AG04449 (cell line): ENCODE measurements at regions not wholly inside any gene's neighbourhood (a gene's known extent, or its start where the extent isn't known, plus 50 kb on each side); places are given as distances from the start of the nearest gene placed in this dataset.

Experiments
- CTCF ChIA-PET: fragments of 350-600 bp; formaldehyde crosslinking; extraction: SDS; loops from one replicate; lab custom pipeline; 2021; ENCODE audit warnings: antibody characterized with exemption; lab: Yijun Ruan, JAX
- POLR2A ChIA-PET: fragments of 400-600, 350-600 bp; formaldehyde crosslinking; extraction: SDS; loops from one replicate; lab custom pipeline; 2020; ENCODE audit warnings: antibody characterized with exemption, inconsistent platforms; lab: Yijun Ruan, JAX
- DNase-seq: peaks from one replicate; pipeline ENCODE4 v3.0.0-alpha.2; 2010; ENCODE audit warnings: low read depth, low spot score
- H3K4me3 ChIP-seq: 2 replicates; pipeline ENCODE4 v1.5.1; 2011; ENCODE audit warnings: low read depth, mild to moderate bottlenecking, control low read depth, low read length
- TF ChIP-seq, protein P1 (sequence below): IDR thresholded peaks from one replicate; pipeline ENCODE4 v1.5.1; 2011; ENCODE audit warnings: mild to moderate bottlenecking, moderate library complexity, low read length, control low read depth, inconsistent platforms; ENCODE audit not compliant: insufficient read depth; ENCODE audit errors: missing control alignments

DNA sequence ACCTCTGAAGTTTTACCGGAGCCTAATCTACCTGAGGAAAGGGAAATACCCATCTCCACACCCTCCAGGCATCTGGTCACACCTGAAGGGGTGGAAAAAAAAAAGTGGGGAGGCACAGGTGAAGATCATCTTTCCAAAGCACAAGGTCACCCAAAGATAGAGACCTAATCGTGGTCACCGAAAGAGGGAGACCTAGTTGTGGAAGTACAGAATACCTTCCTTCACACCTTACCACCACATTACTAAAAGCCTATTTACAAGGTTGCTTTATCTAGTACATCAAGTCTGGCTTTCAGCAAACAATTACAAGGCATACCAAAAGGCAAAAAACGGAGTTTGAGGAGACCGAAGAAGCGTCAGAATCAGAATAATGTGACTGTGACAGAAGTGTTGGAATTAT lies 110.0 kb upstream of the ARPP21 start:
- H3K4me3 ChIP-seq: no peak overlapping the region
- POLR2A ChIA-PET: no interaction called here
- CTCF ChIA-PET: no interaction called here
- TF ChIP-seq, protein P1, sequence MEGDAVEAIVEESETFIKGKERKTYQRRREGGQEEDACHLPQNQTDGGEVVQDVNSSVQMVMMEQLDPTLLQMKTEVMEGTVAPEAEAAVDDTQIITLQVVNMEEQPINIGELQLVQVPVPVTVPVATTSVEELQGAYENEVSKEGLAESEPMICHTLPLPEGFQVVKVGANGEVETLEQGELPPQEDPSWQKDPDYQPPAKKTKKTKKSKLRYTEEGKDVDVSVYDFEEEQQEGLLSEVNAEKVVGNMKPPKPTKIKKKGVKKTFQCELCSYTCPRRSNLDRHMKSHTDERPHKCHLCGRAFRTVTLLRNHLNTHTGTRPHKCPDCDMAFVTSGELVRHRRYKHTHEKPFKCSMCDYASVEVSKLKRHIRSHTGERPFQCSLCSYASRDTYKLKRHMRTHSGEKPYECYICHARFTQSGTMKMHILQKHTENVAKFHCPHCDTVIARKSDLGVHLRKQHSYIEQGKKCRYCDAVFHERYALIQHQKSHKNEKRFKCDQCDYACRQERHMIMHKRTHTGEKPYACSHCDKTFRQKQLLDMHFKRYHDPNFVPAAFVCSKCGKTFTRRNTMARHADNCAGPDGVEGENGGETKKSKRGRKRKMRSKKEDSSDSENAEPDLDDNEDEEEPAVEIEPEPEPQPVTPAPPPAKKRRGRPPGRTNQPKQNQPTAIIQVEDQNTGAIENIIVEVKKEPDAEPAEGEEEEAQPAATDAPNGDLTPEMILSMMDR: no peak
- DNase-seq: no peak

DNA sequence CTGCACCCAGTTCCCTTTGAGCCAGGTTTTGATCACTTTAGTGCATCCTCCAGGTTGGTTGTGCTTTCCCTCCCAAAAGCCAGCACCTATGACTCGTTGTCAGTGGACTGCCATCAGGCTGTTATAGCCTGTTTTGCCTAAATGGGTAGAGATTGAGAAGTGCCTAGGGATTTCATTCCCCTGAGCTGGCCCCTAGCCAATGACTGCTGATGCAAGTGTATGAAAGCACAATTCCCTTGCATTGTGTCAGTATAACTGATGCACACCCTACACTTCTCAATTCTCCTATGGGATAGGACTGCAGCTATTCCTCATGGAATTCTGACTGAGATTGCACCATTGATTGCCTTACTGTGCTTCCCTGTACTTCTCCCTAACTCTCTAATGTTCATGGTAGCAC lies 102.1 kb upstream of the ARPP21 start:
- TF ChIP-seq, protein P1: no peak
- POLR2A ChIA-PET: no interaction called here

DNA sequence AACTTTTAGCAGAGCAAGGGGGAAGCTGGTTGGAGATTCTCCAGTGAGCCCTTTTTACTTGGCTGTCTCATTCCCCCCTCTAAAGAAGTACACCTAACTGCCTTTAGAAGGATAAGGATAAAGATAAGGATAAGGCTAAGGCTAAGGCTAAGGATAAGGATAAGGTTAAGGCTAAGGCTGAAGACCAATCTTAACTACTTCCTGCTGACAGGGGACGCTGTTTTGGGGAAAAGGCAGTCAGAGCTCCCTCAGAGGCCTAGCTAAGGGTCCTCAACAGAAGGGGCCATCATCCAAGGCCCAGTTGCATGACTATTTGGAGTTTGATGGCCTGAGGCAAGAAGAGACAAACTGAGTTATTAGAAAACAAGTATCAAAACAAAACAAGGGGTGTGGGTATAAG lies 94.3 kb upstream of the ARPP21 start:
- no peak for DNase-seq
- TF ChIP-seq, protein P1: no peak
- no peak overlapping the region for H3K4me3 ChIP-seq
- CTCF ChIA-PET: no interaction called here
- POLR2A ChIA-PET: no interaction called here

More for the DNA sequence above, 102.1 kb upstream of the ARPP21 start:
- DNase-seq: no peak
- H3K4me3 ChIP-seq: no peak overlapping the region
- CTCF ChIA-PET: no interaction called here

DNA sequence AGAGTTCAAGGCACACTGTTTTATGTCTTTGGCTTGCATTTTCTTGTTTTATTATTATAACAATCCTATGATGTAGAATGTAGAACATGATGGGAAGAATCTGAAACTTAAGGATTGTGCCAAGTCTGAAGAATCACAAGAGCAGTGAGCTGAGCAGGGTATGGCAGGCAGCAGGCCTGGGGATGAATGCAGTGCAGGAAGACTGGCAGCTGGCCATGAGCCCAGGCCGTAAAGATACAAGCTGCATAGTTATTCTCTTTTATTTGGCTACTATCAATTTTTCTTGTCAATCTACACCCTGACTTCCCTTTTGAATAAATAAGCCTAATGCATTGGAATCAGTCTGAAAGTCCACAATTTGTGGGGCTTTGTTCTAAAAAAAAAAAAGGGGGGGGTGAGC lies 89.6 kb upstream of the ARPP21 start:
- TF ChIP-seq, protein P1: no peak
- POLR2A ChIA-PET: no interaction called here
- CTCF ChIA-PET: no interaction called here
- no peak overlapping the region for H3K4me3 ChIP-seq
- DNase-seq: no peak

DNA sequence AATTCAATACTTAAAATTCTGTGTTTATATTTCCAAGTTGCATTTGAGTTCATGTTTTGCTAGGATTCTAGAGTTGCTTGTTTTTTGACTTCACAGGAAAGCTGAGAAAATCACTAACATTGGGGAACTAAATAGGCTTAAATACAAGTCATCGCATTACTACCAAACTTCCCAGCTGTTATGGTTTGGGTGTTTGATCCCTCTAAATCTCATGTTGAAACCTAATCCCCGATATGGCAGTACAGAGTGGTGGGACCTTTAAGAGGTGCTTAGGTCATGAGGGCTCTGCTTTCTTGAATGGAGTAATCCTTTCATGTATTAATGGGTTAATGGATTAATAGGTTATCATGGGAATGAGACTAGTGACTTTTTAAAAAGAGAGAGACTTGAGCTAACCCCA lies 77.2 kb upstream of the ARPP21 start:
- TF ChIP-seq, protein P1: no peak
- DNase-seq: no peak
- ChIA-PET POLR2A (no interaction called here), CTCF (no interaction called here)
- H3K4me3 ChIP-seq: no peak overlapping the region

DNA sequence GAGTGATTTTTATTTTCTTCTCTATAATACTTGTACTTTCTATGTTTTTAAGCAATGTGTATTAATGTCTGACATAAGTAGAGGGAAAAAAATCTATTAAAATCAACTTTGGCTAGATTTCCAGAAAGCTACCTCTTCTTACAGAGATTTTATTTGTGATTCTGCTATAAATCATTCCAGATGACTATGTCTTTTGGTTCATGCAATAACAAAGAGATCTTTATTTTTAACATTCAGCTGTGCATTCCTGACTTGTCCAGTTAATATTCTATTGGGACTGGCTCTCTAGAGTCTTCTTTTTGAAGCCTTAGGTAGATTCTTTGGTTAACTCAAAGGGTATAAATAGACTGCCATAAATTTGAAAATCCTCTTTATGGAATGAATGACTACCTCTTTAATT lies 74.3 kb upstream of the ARPP21 start:
- POLR2A ChIA-PET: no interaction called here
- TF ChIP-seq, protein P1: no peak
- no peak for DNase-seq
- CTCF ChIA-PET: no interaction called here
- H3K4me3 ChIP-seq: no peak overlapping the region
